Activated naive CD8-positive, alpha-beta T cell treated with anti-CD3 and anti-CD28 coated beads, Interleukin-2, amount 50 U/mL, for 24 hours (primary cell): ENCODE measurements at regions not wholly inside any gene's neighbourhood (a gene's known extent, or its start where the extent isn't known, plus 50 kb on each side); places are given as distances from the start of the nearest gene placed in this dataset.

Experiments
- ATAC-seq: fragments of 150-1000 bp; cut with Tn5 transposase; one replicate; pipeline ENCODE4 v1.10.0; 2021
- DNase-seq: peaks from one replicate; pipeline ENCODE4 v3.0.0; 2021
- H3K27ac Mint-ChIP-seq: one replicate; pipeline ENCODE4 v1.8.0; 2021; ENCODE audit warnings: mild to moderate bottlenecking, mixed read lengths
- H3K27me3 Mint-ChIP-seq: one replicate; pipeline ENCODE4 v1.8.0; 2021; ENCODE audit warnings: mixed read lengths
- H3K36me3 Mint-ChIP-seq: one replicate; pipeline ENCODE4 v1.8.0; 2021; ENCODE audit warnings: low read depth, mixed read lengths
- H3K4me1 Mint-ChIP-seq: one replicate; pipeline ENCODE4 v1.8.0; 2021; ENCODE audit warnings: mixed read lengths
- H3K4me3 Mint-ChIP-seq: one replicate; pipeline ENCODE4 v1.8.0; 2021; ENCODE audit warnings: mild to moderate bottlenecking, moderate library complexity, mixed read lengths
- H3K9me3 Mint-ChIP-seq: one replicate; pipeline ENCODE4 v1.8.0; 2021; ENCODE audit warnings: mixed read lengths

DNA sequence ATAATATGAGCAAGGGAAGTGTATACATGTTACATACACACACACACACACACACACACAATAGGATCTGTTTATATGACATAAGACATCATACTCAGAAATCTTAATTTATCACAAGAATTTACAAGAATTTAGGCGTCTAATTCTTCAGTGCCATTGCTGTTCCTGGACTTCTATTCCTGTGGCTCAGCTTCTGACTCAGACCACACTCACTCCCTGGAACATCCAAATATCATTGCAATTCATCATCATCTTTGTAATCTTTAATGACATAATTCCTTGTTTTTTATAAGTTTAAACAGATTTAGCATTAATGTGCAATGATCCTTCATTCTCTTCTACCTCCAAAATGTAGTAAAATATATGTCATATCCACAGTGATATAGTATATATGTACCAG lies 544.2 kb downstream of the FOXG1 start:
- ATAC-seq, result no peak
- Mint-ChIP-seq H3K9me3 (peaks cover 4% of the 10 kb centered on the region), H3K4me3 (no peak overlapping the region), H3K4me1 (no peaks in the 10 kb centered on the region), H3K27me3 (no peaks in the 10 kb centered on the region), H3K36me3 (no peaks in the 10 kb centered on the region), H3K27ac (no peak overlapping the region)
- DNase-seq, result no peak

DNA sequence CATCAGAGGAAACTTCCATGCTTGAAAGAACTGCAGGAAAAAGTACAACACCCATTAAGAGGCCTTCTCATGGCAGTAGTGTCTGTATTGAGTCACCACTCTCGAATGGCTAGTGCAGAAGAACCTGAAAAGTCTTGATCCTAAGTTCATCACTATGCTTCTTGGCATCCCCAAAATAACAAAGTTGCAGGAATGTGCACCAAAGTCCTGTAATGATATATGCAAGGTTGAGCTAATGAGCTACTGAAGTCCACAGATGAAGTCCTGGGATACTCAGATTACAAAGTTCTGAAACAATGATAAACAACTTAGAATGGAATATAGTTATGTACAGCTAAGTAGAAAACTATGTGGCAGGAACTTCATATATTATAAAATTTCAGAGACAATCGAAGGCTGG lies 545.4 kb downstream of the FOXG1 start:
- Mint-ChIP-seq H3K27me3 (no peaks in the 10 kb centered on the region), H3K27ac (no peak overlapping the region), H3K36me3 (no peaks in the 10 kb centered on the region), H3K9me3 (peaks cover 7% of the 10 kb centered on the region), H3K4me3 (no peak overlapping the region), H3K4me1 (no peaks in the 10 kb centered on the region)
- ATAC-seq, result no peak
- no peak for DNase-seq

DNA sequence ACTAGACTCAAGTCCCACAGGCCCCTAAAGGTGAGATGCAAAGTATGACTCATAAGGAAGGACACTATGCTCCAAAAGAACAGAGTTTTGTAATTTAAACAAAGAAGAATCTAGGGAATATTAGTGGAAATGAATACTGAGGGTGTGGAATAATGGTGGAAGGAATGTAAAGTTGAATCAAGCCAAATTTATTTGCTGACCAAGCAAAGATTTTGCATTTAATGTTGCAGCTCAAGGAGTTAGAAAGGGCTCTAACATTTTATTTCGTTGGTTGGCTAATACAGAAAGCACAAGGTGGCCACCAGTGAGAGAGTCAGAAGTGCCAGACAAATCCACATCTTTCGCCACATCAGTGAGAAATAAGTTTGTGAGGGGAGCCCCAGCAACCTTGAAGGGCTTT lies 550.3 kb downstream of the FOXG1 start:
- Mint-ChIP-seq H3K36me3 (no peaks in the 10 kb centered on the region), H3K9me3 (peaks cover 15% of the 10 kb centered on the region), H3K27me3 (no peaks in the 10 kb centered on the region), H3K4me3 (no peak overlapping the region), H3K27ac (no peak overlapping the region), H3K4me1 (no peaks in the 10 kb centered on the region)
- DNase-seq, result no peak
- no peak for ATAC-seq

DNA sequence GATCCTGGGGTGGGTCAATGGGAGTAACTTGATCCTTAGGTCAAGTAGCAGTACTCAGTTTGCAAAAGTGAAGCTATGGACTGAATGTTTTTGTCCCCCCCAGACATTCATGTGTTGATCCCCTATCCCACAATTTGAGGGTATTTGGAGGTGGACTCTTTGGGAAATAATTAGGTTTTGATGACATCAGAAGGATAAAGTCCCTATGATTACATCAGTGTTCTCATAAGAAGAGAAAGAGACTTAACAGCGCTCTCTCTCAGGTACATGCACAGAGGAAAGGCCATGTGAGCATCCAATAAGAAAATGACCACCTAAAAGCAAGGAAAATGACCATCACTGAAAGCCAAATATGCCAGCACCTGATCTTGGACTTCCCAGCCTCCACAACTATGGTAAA lies 550.8 kb downstream of the FOXG1 start:
- H3K27ac Mint-ChIP-seq, result no peak overlapping the region
- no peaks in the 10 kb centered on the region for H3K4me1 Mint-ChIP-seq
- no peaks in the 10 kb centered on the region for H3K27me3 Mint-ChIP-seq
- ATAC-seq (no peak), DNase-seq (no peak)
- H3K9me3 Mint-ChIP-seq, result peaks cover 15% of the 10 kb centered on the region
- H3K4me3 Mint-ChIP-seq, result no peak overlapping the region
- H3K36me3 Mint-ChIP-seq, result no peaks in the 10 kb centered on the region

DNA sequence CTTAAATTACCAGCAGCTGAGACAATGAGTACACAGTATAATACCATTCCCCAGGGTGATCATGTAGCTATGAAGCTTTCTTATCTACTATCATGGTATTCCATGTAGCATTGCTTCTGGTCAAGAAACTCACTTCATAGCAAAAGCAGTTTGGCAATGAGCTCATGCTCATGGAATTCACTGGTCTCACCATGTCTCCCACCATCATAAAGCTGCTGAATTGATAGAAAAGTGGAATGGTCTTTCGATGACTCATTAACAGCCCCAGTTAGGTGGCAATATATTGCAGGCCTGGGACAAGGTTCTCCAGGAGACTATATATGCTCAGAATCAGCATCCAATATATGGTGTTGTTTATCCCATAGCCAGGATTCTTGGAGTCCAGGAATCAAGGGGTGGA lies 553.7 kb downstream of the FOXG1 start:
- no peaks in the 10 kb centered on the region for H3K27me3 Mint-ChIP-seq
- no peaks in the 10 kb centered on the region for H3K4me1 Mint-ChIP-seq
- DNase-seq (no peak), ATAC-seq (no peak)
- no peak overlapping the region for H3K4me3 Mint-ChIP-seq
- H3K36me3 Mint-ChIP-seq, result no peaks in the 10 kb centered on the region
- peaks cover 21% of the 10 kb centered on the region for H3K9me3 Mint-ChIP-seq
- no peak overlapping the region for H3K27ac Mint-ChIP-seq

DNA sequence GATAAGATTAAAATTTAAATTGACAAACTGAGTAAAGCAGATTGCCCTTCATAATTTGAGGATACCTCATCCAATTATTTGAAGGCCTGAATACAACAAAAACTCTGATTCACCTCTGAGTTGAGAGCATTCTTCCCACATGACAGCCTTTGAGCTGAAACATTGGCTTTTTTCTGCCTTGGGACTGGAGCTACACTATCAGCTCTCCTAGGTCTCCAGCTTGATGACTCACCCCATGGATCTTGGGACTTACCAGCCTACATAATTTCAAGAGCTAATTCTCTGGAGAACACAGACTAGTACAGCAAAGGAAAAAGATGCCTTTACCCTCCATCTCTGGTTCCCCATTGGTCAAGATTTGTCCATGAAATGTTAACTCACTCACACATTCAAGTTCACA lies 555.1 kb downstream of the FOXG1 start:
- H3K27me3 Mint-ChIP-seq, result no peaks in the 10 kb centered on the region
- no peak overlapping the region for H3K27ac Mint-ChIP-seq
- H3K4me1 Mint-ChIP-seq, result no peaks in the 10 kb centered on the region
- DNase-seq (no peak), ATAC-seq (no peak)
- no peak overlapping the region for H3K4me3 Mint-ChIP-seq
- H3K36me3 Mint-ChIP-seq, result no peaks in the 10 kb centered on the region
- H3K9me3 Mint-ChIP-seq, result peaks cover 21% of the 10 kb centered on the region

DNA sequence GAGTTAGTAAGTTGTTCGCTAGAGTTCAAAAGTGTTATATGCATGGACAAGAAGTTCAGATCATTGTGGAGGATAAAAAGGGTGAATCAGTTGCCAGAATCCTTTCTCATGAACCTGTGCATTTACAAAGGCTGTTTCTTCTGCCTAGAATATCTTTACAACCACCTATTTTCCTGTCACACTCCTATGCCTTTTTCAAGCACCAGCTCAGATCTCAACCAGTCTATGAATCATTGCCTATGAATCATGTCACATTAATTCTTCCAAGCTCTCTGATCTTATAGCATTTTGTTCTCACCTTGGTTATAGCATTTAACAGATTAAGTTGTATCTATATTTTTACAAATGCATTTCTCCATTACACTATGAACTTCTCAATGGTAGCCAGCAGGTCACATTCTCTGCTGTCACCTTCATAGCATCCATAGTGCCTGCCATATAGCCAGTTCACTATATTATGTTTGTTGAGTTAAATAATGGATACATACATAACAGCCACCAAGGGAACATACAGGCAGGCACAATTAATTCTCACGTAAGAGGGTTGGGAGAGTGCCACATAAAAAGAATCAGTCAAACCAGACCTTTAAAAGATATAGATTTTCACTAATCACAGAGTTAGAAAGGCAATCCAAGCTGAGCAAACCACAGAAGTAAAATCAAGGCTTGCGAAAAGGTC lies 573.0 kb downstream of the FOXG1 start:
- Mint-ChIP-seq H3K4me1 (no peaks in the 10 kb centered on the region), H3K9me3 (peaks cover 22% of the 10 kb centered on the region), H3K27ac (no peak overlapping the region), H3K36me3 (no peaks in the 10 kb centered on the region), H3K4me3 (no peak overlapping the region), H3K27me3 (no peaks in the 10 kb centered on the region)
- DNase-seq, result no peak
- ATAC-seq, result no peak

DNA sequence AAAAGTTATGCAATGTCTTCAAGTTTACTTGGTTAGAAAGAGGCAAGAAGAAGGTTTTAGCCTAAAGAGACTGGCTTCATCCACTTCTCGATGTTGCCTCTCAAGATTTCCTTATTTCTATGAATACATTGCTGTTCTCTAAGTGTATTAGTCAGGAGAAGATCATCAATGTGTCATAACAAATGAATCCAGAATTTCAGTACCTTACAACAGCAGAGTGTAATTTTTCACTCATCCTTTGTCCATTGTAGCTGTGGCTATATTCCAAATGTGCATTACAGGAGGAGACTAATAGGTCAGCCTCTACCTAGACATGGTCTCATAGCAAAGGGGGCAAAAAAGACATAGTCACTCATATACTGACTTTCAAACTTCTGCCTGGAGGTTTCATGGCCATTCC lies 579.1 kb downstream of the PRKD1 start:
- Mint-ChIP-seq H3K4me3 (no peak overlapping the region), H3K27me3 (no peaks in the 10 kb centered on the region)
- no peak for DNase-seq

DNA sequence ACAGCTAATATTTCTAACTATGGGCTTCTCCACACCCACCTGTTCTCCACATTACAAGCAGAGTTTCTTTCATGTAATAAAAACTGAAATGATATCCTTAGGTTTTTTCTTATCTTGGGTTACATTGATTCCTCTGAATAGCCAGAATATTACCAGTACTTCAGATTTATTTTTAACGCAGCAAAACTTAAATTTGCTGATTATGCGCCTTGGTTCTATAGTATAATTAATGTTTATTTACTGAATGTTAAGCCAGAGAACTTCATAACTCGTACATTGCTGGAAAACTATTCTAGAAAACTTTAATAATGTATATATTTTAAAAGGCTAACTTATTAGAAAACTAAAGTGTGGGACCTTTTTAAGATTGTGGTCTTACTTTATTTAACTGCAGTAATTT lies 577.2 kb downstream of the PRKD1 start:
- no peak for DNase-seq
- peaks cover 4% of the 10 kb centered on the region for H3K9me3 Mint-ChIP-seq
- H3K27ac Mint-ChIP-seq, result no peak overlapping the region
- no peaks in the 10 kb centered on the region for H3K36me3 Mint-ChIP-seq
- H3K4me1 Mint-ChIP-seq, result no peaks in the 10 kb centered on the region
- ATAC-seq, result no peak
- H3K27me3 Mint-ChIP-seq, result no peaks in the 10 kb centered on the region
- no peak overlapping the region for H3K4me3 Mint-ChIP-seq

More for the DNA sequence above, 579.1 kb downstream of the PRKD1 start:
- peaks cover 4% of the 10 kb centered on the region for H3K9me3 Mint-ChIP-seq
- no peaks in the 10 kb centered on the region for H3K36me3 Mint-ChIP-seq
- ATAC-seq, result no peak
- no peak overlapping the region for H3K27ac Mint-ChIP-seq
- H3K4me1 Mint-ChIP-seq, result no peaks in the 10 kb centered on the region

DNA sequence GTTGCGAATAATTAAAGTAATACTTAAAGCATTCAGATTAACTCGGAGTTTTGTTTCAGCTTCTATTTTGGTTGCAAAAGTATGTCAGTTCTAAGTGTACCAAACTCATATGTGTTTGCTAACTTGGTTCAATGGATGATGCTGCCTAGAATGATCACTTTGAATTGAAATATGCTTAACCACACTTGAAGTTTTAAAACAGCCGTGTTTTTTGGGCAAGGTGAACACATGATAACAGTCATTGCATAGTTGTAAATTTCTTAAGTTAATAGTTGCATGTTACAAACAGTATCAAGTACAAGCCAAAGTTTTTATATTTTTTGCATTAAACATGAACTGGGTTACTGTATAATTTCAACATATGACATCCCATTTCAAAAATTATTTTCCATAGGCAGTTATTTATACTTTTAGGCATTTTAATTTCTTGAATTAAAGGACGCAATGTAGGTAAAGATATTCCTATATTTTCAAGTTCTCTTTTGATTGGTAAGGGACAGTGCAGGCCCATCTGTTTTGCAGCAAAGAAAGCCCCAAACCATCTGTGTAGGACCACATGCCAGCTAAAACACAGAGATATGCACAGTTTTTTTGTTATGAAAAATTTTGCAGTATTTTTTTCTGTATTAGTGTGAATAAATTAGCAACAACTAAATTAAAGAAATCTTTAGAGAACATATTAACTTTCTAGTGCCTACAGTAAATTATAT lies 575.5 kb downstream of the PRKD1 start:
- no peak overlapping the region for H3K27ac Mint-ChIP-seq
- ATAC-seq (no peak), DNase-seq (no peak)
- H3K9me3 Mint-ChIP-seq, result peaks cover 4% of the 10 kb centered on the region
- H3K27me3 Mint-ChIP-seq, result no peaks in the 10 kb centered on the region
- no peaks in the 10 kb centered on the region for H3K36me3 Mint-ChIP-seq
- H3K4me3 Mint-ChIP-seq, result no peak overlapping the region
- no peaks in the 10 kb centered on the region for H3K4me1 Mint-ChIP-seq

DNA sequence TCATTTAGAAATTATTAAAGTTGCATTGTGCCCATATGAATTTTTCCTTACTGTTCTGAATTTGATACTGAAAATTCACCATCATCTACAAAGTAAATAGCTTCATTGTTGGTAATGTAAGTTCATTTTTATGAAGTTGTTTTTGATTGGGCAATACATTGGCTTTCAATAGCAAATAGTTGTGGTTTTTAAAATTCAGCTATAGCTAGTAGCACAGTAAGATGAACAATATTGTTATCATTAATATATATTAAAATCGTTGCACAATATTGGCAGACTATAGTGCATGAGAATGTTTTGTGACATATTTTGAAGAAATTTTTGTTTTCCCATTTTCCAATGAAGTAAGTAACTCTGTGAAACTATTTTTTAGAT lies 575.0 kb downstream of the PRKD1 start:
- H3K36me3 Mint-ChIP-seq, result no peaks in the 10 kb centered on the region
- DNase-seq (no peak), ATAC-seq (no peak)
- peaks cover 4% of the 10 kb centered on the region for H3K9me3 Mint-ChIP-seq
- no peaks in the 10 kb centered on the region for H3K4me1 Mint-ChIP-seq
- no peak overlapping the region for H3K27ac Mint-ChIP-seq
- H3K27me3 Mint-ChIP-seq, result no peaks in the 10 kb centered on the region
- no peak overlapping the region for H3K4me3 Mint-ChIP-seq

DNA sequence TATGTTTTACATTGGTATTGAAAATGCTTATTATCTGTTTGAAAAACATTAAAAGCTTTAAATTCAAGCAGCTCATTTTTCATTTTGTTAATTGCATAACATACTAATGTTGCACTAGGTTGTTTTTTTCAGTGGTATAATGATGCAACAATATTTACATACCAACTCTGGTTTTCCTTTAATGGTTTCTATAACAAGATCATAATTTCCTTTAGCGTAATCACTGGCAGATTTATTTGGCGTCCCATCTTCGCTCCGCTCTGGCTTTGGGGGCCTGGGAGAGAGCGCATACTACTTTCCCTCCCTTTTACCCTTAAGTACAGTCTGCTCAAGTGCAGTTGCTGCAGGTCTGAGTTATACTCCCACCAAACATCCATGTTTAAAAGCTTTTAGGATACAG lies 574.1 kb downstream of the PRKD1 start:
- Mint-ChIP-seq H3K9me3 (peaks cover 4% of the 10 kb centered on the region), H3K4me1 (no peaks in the 10 kb centered on the region), H3K27ac (no peak overlapping the region), H3K36me3 (no peaks in the 10 kb centered on the region), H3K4me3 (no peak overlapping the region), H3K27me3 (no peaks in the 10 kb centered on the region)
- ATAC-seq (no peak), DNase-seq (no peak)

DNA sequence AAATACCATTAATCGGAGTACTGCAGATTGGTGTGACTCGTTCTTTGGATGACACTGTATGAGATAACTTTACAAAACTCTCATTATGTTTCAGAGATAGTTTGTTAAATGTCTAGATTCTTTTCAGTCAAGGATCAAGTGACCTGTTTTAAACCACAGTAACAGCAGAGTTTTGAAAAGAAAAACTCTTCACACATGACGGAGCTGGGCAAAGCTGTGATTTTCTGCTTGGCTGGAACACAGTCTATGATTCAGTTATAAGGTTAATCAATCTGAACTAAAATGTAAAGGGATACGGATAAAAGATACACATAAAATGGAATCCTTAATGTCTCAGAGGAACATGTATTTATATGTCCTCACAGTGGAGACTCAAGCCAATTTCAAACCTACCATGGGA lies 573.2 kb downstream of the PRKD1 start:
- H3K4me3 Mint-ChIP-seq, result no peak overlapping the region

DNA sequence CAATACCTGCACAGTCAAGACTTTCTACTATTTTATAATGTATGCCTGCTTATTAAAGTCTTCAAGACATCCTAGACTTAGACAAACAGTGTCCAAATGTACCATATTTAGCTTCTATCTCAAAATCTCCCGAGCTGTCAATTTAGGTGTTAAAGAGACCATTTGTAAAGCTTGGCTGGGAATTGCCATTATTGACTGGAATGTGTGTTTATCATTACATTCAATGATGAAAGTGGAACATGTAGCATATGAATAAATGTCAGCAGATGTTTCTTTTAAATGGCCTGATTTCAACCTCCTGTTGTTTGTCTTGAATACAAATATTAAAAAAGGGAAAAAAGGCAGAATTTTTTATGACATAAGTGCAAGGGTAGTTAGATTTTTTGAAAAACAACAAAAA lies 572.3 kb downstream of the PRKD1 start:
- H3K36me3 Mint-ChIP-seq, result no peaks in the 10 kb centered on the region
- ATAC-seq (no peak), DNase-seq (no peak)
- no peaks in the 10 kb centered on the region for H3K27me3 Mint-ChIP-seq
- no peak overlapping the region for H3K27ac Mint-ChIP-seq
- no peaks in the 10 kb centered on the region for H3K4me1 Mint-ChIP-seq
- H3K4me3 Mint-ChIP-seq, result no peak overlapping the region
- H3K9me3 Mint-ChIP-seq, result peaks cover 2% of the 10 kb centered on the region

More for the DNA sequence above, 573.2 kb downstream of the PRKD1 start:
- DNase-seq (no peak), ATAC-seq (no peak)
- Mint-ChIP-seq H3K27me3 (no peaks in the 10 kb centered on the region), H3K27ac (no peak overlapping the region), H3K4me1 (no peaks in the 10 kb centered on the region), H3K36me3 (no peaks in the 10 kb centered on the region), H3K9me3 (peaks cover 4% of the 10 kb centered on the region)

DNA sequence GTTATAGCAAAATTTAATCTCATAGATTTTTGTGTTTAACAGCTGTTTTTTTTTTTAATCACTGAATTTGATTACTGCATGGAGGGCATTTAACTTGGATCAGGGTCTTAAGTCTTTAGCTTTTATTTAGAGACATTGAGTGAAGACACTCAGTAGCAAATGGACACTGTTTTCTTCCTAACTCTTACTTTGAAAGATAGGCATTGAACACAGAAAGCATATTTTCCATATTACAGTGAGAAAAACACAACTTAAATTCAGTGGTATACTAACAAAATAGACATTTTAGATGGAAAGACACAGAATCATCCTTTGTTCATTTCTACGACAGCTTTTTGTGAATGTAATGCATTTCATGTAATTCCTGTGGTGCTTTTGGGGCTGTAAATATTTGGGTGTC lies 571.8 kb downstream of the PRKD1 start:
- Mint-ChIP-seq H3K36me3 (no peaks in the 10 kb centered on the region), H3K4me1 (no peaks in the 10 kb centered on the region), H3K27me3 (no peaks in the 10 kb centered on the region), H3K27ac (no peak overlapping the region), H3K9me3 (no peaks in the 10 kb centered on the region), H3K4me3 (no peak overlapping the region)
- no peak for ATAC-seq
- no peak for DNase-seq

DNA sequence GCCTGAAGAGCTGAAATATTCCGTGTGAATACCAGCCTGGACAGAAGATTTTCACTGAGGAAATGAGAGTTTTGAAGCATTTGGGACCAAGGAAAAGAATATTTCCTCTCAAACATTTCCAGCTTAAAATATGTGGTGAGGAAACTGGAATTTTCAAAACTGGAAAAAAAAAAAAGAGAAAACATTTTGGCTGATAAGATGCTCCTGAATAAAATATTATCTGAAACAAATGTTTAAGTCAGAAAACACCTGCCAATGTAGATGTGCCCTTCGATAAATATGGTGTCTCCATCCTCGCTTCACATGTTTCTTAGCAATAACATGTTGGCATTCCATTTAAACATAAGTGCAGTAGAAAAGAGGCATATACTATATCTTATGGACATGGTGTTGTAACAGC lies 567.0 kb downstream of the PRKD1 start:
- no peak for DNase-seq
- Mint-ChIP-seq H3K27me3 (no peaks in the 10 kb centered on the region), H3K4me3 (no peak overlapping the region), H3K4me1 (no peaks in the 10 kb centered on the region), H3K36me3 (no peaks in the 10 kb centered on the region), H3K9me3 (peaks cover 11% of the 10 kb centered on the region), H3K27ac (no peak overlapping the region)
- ATAC-seq, result no peak
